Activated gamma-delta T cell treated with anti-CD3 and anti-CD28 coated beads, Interleukin-2, amount 50 U/mL, for 16 hours (primary cell): ENCODE measurements at regions not wholly inside any gene's neighbourhood (a gene's known extent, or its start where the extent isn't known, plus 50 kb on each side); places are given as distances from the start of the nearest gene placed in this dataset.
"Not testable (repeated sequence)": the region's sequence is repeated elsewhere in the genome, so short reads cannot be mapped to it uniquely, and the experiment has no call there.

Experiments used
- DNase-seq: peaks from one replicate; pipeline ENCODE4 v3.0.0-alpha.2; 2020; ENCODE audit warnings: low read depth

DNA sequence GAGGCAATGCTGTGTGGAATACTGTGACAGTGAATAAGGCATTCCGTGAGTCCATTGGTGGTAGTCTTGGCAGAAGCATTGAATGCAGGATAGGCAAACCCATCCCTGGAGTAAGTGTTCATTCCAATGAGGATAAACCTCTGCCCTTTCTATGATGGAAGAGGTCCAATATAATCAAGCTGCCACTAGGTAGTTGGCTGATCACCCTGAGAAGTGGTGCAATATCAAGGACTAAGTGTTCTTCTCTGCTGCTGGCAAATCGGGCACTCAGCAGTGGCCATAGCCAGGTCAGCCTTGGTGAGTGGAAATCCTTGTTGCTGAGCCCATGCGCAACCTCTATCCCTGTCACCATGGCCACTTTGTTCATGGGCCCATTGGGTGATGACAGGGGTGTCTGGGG lies 70.1 kb downstream of the FBXO4 start:
- no peak for DNase-seq

DNA sequence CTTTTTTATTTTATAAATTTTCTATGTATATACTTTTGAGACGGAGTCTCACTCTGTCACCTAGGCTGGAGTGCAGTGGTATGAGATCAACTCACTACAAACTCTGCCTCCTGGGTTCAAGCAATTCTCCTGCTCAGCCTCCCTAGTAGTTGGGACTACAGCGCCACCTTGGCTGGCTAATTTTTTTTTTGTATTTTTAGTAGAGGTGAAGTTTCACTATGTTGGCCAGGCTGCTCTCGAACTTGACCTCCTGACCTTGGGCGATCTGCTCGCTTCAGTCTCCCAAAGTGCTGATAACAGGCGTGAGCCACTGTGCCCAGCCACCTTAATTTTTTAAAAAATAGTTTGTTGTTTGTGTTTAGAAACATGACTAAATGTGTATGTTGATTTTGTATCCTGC lies 76.6 kb downstream of the FBXO4 start:
- no peak for DNase-seq

DNA sequence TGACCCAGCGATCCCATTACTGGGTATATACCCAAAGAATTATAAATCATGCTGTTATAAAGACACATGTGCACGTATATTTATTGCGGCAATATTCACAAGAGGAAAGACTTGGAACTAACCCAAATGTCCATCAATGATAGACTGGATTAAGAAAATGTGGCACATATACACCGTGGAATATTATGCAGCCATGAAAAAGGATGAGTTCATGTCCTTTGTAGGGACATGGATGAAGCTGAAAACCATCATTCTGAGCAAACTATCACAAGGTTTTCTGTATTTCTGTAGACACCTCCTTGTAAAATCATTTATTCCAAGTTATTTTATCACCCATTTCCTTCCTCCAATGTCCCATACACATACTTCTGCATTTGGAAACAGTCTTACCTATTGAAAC lies 78.8 kb downstream of the FBXO4 start:
- not testable (repeated sequence) for DNase-seq

DNA sequence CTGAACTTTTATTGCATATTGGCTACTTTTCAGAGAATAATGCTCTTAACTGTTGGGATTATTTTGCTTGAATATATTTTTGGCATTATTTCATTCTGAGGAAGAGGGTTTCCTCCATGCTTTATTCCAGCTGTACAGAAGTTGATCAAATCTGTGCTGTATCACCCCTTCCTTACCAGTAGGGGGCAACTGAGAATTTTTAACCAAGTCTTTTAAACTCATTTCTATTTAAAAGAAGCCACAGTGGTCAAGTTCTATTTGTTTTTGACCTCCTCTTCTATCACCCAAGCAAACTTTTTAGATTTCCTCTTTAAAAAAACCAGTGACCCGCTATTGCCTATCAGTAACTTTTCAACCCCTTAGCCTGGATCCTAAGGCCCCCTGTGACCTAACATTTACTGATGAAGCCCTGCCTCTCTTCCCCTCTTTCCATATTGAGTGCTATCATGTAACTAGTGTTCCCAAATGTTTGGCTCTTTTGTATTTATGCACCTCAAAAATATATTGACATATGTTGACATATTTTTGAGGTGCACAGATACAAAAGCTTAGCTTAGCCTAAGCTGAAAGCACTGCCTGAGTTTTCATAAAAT lies 80.6 kb downstream of the FBXO4 start:
- no peak for DNase-seq

DNA sequence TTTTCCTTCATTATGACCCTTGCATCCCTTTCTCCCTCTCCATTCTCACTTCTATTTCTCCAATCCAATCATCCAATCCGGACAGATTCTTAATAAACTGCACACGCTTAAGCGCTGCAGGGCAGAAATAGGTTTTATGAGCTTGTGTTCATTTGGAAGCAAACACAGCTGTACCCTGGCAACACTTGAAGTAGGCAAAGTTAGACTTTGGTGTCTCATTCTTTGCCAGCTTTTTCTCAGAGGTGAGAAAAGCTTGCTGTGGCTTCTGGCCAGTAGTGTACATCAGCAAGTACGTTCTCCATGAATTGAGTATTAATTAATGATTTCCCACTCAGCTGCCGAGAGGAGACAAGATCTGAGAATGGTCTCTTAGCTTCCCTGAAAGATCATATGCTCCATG lies 88.5 kb downstream of the FBXO4 start:
- DNase-seq, result no peak

DNA sequence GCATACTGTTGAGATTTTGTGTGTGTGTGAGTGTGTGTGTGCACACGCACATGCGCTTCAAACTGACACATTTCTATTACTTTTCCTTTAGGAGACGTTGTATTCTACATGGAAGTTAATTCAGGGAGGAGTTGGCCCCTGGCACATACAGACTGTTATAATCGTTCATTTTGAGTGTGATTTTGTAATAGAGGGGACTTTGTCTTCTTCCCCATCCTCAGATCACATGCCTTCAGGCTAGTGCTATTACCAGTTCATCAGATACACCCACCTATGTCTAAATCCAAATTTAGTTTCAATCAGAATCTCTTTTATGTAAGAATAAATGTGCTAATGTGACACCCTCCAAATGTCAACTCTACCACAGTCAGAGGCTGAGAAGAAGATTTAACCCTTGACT lies 90.2 kb downstream of the FBXO4 start:
- DNase-seq, result no peak

DNA sequence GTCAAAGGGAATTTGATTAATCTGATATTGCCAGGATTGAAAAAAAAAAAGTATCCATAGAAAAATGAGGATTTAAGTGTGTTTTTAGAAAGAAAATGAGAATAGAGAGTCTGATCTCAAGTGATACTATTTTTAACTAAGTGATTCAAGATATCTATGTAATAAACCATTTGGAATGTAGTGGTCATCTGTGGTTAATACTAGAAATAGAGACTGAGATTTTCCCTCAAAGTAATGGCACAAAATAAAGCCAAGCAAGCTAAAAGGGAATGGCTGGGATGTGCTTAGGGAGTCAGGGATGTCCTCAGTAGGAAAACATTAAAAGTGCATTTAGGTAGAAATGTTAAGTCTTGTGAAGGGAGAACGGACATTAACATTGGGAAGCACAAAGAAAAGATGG lies 90.6 kb downstream of the FBXO4 start:
- no peak for DNase-seq

DNA sequence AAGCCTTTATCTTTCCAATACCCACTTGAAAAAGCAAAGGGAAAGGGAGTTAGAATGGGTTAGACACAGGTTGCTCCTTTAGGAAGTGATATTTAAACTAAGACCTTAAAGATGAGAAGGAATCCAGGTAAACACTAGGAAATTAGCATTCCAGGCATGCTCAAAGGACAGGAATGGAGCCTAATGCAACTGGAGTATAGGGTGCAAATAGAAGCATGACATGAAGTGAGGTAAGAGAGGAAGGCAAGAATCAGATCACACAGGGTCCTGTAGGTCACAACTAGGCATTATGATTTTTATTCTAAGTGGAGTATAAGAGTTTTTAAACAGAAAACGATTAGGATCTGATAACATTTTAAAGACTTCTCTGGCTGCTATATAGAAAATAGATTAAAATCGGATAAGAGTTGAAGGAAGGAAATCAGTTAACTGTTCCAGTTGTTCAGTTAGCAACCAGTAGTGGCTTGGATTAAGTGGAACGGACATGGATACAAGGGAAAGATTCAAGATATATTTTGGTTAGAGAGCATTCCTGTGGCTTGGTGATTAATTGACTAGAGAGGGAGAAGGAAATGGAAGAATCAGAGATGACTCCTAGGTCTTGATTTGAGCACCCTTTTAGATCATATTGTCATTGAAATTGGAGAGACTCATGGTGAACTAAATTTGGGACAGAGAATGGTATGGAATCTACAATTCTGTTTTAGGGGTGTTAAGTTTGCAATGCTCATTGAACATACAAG lies 95.9 kb downstream of the FBXO4 start:
- DNase-seq, result no peak

DNA sequence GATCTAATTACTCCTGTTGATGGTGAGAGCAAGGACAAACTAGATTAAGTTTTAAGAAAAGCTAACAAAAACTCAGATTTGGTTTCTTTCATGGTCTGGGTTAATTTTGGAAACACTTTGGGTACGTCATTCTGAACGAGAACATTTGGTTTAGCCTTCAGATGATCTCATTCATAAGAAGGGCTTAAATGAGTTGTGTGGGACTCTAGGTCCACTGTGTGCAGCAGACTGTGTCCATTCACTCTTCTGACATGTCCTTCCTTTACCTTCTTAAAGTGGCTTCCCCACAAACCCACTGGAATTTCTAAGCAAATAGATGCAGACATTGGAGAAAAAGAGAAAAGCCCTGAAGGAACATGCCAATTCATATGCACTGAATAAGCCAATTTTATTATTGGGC lies 96.8 kb downstream of the FBXO4 start:
- DNase-seq, result no peak

DNA sequence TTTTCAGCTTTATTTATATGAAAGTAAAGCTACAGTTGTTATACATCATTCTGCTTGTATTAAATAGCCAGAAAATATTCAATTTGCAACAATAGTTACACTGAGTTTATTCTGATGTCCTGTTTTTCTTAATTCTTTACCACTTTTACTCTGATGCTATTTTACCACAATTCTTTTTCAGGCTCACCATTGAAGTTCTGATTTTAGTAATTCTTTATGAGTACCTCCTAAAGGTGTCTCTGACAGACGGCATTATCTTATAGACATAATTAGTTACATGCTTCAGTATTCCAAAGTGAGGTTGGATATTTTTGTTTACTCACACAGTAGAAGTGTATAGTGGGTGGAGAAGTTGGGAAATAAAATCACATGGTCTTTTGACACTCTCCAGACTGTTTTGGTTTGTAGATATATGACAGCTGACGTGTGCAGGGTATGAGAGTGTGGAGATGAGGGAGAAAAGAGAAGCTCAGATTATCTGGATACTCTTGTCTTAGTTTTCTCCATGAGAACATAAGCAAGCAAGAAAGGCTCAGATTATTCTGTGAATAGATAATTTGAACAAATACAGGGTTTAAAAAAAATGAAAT lies 97.4 kb downstream of the FBXO4 start:
- DNase-seq, result no peak

DNA sequence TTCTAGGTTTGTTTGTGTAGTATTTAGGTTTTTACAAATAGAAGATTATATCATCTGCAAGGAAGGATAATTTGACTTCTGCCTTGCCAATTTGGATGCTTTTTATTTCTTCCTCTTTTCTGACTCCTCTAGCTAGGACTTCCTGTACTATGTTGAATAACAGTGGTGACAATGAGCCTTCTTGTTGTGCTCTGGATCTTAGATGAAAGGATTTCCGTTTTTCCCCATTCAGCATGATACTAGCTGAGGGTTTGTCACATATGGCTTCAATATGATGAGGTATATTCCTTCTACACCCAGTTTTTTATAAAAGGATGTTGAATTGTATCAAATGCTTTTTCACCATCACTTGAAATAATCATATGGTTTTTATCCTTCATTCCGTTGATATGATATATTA lies 101.4 kb downstream of the FBXO4 start:
- no peak for DNase-seq

DNA sequence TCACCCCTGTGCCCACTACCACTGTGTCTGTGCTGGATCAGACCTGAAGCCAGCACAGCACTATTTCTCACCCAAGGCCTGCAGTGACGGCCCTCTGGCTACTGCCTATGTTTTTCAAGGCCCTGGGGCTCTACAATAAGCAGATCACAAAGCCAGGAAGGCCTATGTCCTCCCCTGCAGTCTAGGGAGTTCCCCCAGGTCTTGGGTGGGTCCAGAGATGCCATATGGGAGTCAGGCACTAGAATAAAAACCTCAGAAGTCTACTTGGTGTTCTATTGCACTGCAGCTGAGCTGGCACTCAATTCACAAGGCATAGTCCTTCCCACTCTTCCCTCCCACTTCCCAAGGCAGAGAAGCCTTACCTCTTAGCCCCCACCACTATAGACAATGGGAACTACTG lies 107.1 kb downstream of the FBXO4 start:
- no peak for DNase-seq

DNA sequence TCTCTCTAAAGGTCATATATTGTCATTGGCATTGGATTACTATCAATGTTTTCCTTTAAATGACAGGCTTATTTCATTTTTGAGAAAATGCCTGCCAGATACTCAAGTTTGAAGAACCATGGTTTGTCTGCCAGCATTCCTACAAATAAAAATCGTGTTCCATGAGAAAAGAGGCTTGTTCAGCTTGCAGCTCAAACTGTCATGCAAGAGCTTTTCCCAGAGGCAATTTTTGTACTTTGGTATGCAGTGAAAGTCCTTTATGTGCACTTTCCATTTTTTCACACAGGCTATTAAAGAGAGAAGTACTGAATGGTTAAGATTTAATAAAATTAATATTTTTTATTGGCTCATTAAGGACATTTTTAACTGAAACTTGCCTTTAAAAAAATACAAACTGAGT lies 110.4 kb downstream of the FBXO4 start:
- DNase-seq, result no peak

DNA sequence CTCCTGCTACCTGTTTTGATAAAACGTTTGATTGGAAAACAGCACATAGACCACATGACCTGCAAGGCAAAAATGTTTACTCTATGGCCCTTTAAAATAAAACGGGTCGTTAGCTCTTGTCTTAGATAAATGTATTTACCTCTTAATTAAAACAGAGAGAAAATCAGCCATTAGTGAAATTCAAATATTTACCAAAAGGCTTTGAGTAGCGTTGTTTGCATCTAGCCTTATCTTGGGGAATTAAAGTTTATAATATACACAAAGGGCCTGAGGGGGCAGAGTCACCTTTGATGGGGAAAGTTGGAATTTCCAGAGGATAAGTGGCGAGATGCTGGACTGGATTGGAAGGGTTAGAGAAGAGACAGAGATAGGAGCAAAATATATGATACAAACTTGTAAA lies 111.3 kb downstream of the FBXO4 start:
- no peak for DNase-seq

DNA sequence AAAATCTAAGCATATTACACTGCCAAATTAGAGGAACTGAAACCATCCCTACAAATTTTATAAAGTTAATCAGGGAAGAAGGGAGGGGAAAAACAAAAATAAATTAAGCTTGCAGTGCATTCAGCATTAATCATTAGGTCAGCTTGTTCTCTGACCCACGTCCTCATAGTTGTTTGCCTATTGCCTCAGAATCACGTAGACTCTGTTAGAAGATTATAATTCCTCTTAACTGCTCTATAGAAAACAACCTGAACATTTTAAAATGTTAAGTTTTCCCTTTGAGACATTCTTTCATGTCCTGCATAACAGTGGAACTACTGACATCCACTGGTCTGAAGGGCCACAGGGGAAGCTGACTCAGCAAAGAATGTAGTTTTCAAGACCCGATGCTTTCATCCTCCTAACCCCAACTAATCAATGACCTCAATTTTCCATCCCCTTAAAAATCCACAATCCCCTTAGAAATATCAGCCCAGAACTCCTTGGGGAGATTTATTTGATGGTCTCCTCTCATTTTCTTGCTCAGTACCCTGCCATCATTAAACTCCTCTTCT lies 112.4 kb downstream of the FBXO4 start:
- DNase-seq, result no peak

DNA sequence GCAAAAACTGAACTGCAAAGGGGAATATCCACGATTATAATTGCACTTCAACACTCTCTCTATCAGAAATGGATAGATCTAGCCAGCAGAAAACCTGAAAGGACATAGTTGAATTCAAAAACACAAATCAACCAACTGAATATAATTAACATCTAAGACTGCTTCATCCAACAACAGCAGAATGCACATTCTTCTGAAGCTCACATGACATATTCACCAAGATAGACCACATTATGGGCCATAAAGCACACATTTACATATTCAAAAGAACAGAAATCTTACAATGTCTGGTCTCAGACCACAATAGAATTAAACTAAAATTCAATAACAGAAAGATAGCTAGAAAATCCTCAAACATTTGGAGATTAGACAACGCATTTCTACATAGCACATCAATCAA lies 118.3 kb downstream of the FBXO4 start:
- no peak for DNase-seq

DNA sequence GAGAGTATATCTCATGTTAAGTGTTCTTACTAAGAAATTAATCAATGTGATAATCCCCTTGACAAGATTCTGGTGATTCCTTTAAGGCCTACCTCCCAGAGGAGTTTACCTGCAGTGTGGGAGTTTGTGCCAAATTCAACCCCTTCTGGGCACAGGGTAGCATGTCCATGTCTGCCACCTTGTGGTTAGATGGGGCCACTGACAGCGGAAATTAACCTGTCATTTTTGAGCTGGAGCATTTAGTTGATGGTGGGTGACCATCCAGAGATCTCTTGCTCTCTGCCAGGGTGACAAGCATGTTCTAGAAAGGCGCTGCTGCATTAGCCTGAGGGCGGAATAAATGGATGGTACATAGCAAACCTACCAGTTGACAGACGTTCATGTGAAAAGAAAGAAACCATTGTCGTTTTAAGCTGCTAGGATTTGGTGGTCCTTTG lies 132.2 kb downstream of the FBXO4 start:
- DNase-seq, result peak; percentile 24

DNA sequence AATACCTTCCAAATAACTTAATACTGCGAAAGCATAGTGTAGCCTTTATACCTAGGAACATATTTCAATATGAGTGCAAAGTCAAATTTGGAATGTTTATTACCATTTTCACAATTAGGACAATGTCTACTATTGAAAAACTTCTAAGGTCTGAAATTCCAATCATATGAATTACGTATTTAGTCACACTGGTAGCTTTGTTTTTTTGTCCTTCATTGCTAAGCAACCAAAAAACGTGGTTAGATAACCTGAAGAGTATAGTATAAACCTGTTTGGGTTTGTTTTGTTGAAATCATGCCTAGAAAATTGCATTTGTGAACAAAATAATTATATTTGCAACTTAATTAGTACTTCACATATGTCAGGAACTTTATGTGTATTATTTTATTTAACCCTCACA lies 134.2 kb downstream of the FBXO4 start:
- no peak for DNase-seq

DNA sequence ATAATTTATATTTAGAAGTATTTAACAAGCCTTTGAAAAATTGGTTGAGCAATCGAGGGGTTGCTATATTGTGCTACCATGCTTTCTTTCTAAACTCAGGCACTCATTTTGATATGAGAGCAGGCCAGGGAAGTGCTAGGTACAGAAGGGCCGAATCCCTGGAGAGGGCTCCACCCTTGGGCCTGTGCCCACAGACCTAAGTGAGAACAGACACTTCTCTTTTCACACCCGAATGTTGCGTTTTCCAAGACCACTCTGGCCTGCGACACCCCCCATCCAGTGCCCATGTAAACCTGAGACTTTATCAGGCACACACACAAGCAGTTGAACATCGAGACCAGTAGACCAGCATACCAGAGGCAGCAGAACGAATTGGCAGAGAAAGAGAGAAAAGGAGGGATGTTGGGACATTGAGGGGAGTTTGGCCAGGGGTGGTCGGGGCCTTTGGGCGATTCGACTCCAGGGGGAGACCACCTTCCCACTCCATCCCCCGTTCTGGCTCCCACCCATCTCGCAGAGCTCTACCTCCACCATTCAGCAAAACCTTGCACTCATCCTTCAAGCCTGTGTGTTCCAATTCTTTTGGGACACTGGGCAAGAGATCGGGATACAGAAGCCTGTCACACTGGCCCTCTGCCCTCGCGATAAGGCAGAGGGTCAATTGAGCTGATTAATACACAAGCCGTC lies 134.8 kb downstream of the FBXO4 start:
- no peak for DNase-seq

DNA sequence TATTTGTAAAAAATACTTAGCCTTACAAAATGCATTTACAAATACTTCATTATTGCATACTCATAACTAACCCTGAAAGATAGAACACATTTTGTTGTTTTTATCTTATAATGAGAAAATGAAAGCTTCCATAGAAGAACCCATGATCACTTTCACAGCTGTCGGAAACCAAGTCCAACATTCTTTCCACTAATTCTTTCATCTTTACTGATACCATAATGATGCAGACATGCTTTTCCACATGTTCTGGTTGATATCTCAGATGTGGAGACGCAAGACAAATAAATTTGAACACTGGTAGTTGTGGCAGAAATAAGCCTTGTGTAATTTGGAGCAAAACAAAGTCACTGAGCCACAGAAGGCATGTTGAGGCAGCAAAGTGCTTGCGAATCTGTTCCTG lies 136.0 kb downstream of the FBXO4 start:
- no peak for DNase-seq

DNA sequence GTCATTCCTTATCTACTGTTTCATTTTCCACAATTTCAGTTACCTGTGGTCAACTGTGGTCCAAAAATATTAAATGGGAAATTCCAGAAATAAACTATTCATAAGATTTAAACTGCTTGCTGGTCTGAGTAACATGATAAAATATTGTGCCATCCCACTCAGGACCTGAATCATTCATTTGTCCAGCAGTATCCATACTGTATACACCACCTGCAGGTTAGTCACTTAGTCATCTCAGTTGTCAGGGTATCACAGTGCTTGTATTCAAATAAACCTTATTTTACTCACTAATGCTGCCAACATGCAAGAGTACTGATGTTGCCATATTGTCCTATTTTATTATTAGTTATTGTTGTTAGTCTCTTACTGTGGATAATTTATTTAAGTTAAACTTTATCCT lies 139.7 kb downstream of the FBXO4 start:
- no peak for DNase-seq

DNA sequence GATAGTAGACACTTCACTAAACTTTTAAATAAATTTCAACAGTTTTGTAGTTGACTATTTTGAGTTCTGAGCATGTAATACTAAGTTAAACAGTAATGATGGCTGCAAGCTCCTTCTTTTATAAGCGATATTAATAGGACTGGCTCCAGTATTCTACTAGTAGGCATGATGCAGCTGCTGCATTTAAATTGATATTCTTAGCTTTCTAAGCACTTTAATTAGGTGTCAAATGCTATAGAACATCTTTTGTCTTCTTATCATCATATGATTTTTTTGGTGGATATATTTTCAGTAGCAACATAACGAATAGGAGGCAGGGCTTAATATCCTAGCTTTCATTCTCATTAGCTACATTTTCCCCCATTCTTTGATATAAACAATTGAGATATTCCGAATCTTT lies 141.1 kb downstream of the FBXO4 start:
- no peak for DNase-seq

DNA sequence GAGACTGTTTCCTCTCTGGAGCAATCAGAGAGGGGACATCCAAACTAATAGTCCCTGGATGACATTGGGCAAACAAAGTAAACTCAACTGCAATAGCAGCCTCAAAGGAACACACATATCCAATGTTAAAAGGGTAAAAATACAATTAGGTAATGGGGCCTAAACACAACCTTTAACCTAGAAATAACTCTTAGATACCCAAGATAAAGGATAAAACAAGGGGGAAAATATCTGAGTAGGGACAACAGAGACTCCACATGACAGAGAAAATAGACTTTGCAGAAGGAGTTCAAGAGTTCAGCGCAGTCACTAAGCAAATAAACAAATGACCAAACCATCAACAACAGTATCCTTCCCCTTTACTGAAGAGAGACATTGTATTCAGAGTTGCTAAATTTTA lies 149.3 kb downstream of the FBXO4 start:
- DNase-seq, result no peak
